ENCODE measurements at regions not wholly inside any gene's neighbourhood (a gene's known extent, or its start where the extent isn't known, plus 50 kb on each side); places are given as distances from the start of the nearest gene placed in this dataset.

- no peak for DNase-seq
These were observed 56.5 kb upstream of the CCDC28A start for GRCh38 chr6:138716971-138717665.

- DNase-seq, result no peak
These were observed 54.4 kb upstream of the CCDC28A start for GRCh38 chr6:138719011-138719635.

- no peak for DNase-seq
These were observed 53.8 kb upstream of the CCDC28A start for GRCh38 chr6:138719744-138720143.

- DNase-seq, result no peak
These were observed 50.9 kb upstream of the CCDC28A start for GRCh38 chr6:138722425-138723371.
